ENCODE measurements at regions not wholly inside any gene's neighbourhood (a gene's known extent, or its start where the extent isn't known, plus 50 kb on each side); places are given as distances from the start of the nearest gene placed in this dataset.

DNA sequence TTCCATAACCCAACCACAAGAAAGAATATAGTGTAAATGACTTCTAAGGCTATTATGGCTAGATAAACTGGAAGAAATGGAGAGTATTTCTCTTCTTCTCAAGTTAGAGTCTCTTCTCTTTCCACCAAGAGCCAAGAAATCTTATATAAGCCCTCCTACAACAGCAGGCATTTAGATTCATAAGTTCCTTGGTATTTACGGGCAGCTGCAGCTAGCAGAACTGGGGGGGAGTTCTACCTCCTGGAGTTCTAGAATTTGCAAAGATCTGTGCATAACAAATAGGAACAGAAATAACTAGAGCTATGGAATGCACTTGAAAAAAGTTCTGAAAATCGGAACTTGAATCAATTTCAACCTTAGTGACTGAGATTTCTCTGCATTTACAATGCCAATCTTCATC is 715.2 kb upstream of the GRM3 start:
- TF ChIP-seq CTCF (IDR thresholded peaks at IDR 0.05; ENCODE audit: low read depth, low read length), result no peak
- no peak overlapping the region for H3K4me3 ChIP-seq (replicated peaks in 1 of 2; ENCODE audit: low read depth in 2 of 2, low read length in 2 of 2)
- DNase-seq (ENCODE audit: low read depth in 2 of 2), result no peak

- TF ChIP-seq CTCF (IDR thresholded peaks at IDR 0.05; ENCODE audit: low read depth, low read length), result no peak
- H3K4me3 ChIP-seq (replicated peaks in 1 of 2; ENCODE audit: low read depth in 2 of 2, low read length in 2 of 2), result no peak overlapping the region
- DNase-seq (ENCODE audit: low read depth in 2 of 2), result no peak
These were observed 716.5 kb upstream of the GRM3 start for GRCh38 chr7:85927226-85927625.

- TF ChIP-seq CTCF (IDR thresholded peaks at IDR 0.05; ENCODE audit: low read depth, low read length), result no peak
- DNase-seq (ENCODE audit: low read depth in 2 of 2), result no peak
These were observed 719.6 kb upstream of the GRM3 start for GRCh38 chr7:85924062-85924461.

DNA sequence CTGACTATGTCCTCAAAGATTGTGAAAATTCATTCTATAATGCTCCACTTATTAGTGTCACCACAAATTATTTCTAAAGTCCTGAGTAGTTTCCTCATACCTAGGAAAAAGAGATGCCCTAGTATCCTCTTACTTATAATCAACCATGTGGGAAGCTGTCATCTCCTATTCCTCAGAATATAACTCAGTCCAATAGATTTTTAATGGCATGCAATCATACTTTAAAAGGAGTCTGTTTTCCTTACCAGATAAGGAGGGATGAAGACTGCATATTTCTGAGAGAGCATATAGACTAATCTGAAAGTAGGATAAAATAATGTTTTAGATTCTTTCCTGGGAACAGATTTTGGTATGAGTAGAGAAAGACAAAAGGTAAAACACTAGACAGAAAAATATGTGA is 727.7 kb upstream of the GRM3 start:
- no peak for DNase-seq (ENCODE audit: low read depth in 2 of 2)
- TF ChIP-seq CTCF (IDR thresholded peaks at IDR 0.05; ENCODE audit: low read depth, low read length), result no peak
- no peak overlapping the region for H3K4me3 ChIP-seq (replicated peaks in 1 of 2; ENCODE audit: low read depth in 2 of 2, low read length in 2 of 2)

More at GRCh38 chr7:85924062-85924461, 719.6 kb upstream of the GRM3 start:
- no peak overlapping the region for H3K4me3 ChIP-seq (replicated peaks in 1 of 2; ENCODE audit: low read depth in 2 of 2, low read length in 2 of 2)

DNA sequence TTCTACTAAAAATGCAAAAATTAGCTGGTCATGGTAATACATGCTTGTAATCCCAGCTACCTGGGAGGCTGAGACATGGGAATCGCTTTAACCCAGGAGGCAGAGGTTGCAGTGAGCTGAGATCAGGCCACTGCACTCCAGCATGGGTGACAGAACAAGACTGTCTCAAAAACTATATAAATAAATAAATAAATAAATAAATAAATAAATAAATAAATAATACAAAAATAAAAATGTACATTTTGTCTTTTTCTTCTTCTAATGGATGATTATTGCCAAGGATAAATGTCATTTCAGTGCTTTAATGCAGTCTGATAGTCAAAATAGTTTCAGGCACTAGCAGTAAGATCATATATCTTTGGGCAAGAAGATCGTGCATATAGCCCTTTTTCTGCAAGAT is 727.6 kb upstream of the SEMA3D start:
- DNase-seq (ENCODE audit: low read depth in 2 of 2), result no peak
- TF ChIP-seq CTCF (IDR thresholded peaks at IDR 0.05; ENCODE audit: low read depth, low read length), result no peak
- H3K4me3 ChIP-seq (replicated peaks in 1 of 2; ENCODE audit: low read depth in 2 of 2, low read length in 2 of 2), result no peak overlapping the region

GRCh38 chr7:85908051-85908450 is 721.2 kb upstream of the SEMA3D start:
- TF ChIP-seq CTCF (IDR thresholded peaks at IDR 0.05; ENCODE audit: low read depth, low read length), result no peak

GRCh38 chr7:85897967-85898366 is 711.1 kb upstream of the SEMA3D start:
- no peak for DNase-seq (ENCODE audit: low read depth in 2 of 2)
- no peak for TF ChIP-seq CTCF (IDR thresholded peaks at IDR 0.05; ENCODE audit: low read depth, low read length)
- no peak overlapping the region for H3K4me3 ChIP-seq (replicated peaks in 1 of 2; ENCODE audit: low read depth in 2 of 2, low read length in 2 of 2)

More at GRCh38 chr7:85908051-85908450, 721.2 kb upstream of the SEMA3D start:
- no peak overlapping the region for H3K4me3 ChIP-seq (replicated peaks in 1 of 2; ENCODE audit: low read depth in 2 of 2, low read length in 2 of 2)
- no peak for DNase-seq (ENCODE audit: low read depth in 2 of 2)

All from cardiac fibroblast (primary cell).